Colonic mucosa (tissue), 4 donors: ENCODE measurements at regions not wholly inside any gene's neighbourhood (a gene's known extent, or its start where the extent isn't known, plus 50 kb on each side); places are given as distances from the start of the nearest gene placed in this dataset.

ENCODE experiments used
- DNase-seq: peaks from one replicate; pipeline ENCODE4 v3.0.0-alpha.2; 2020
- H3K27ac ChIP-seq: fragments of 200-600 bp; one replicate; pipeline ENCODE4 v1.8.0; 2021
- H3K27me3 ChIP-seq: fragments of 200-600 bp; one replicate; pipeline ENCODE4 v1.8.0; 2021
- H3K36me3 ChIP-seq: fragments of 200-600 bp; one replicate; pipeline ENCODE4 v1.8.0; 2021
- H3K4me1 ChIP-seq: fragments of 200-600 bp; one replicate; pipeline ENCODE4 v1.8.0; 2021; ENCODE audit warnings: mild to moderate bottlenecking
- H3K4me3 ChIP-seq: fragments of 200-600 bp; one replicate; pipeline ENCODE4 v1.8.0; 2021
- H3K9ac ChIP-seq, 2 donors: one replicate each; pipeline ENCODE4 v1.7.0; 2013; ENCODE audit warnings: control low read depth in 2 of 2, low read depth in 2 of 2, low read length in 2 of 2
- H3K9me3 ChIP-seq: fragments of 200-600 bp; one replicate; pipeline ENCODE4 v1.8.0; 2021
- CTCF ChIP-seq: fragments of 200-600 bp; IDR thresholded peaks from one replicate; pipeline ENCODE4 v1.8.0; 2022; ENCODE audit warnings: antibody characterized with exemption, mild to moderate bottlenecking
- intact Hi-C: fragments of 100-400 bp; cut with DNase I; formaldehyde crosslinking; loops from one replicate; pipeline ENCODE4 v1.14.1; 2022
- donor health status: healthy.
- donor health status: DM: no; HTN: no; CAD: no.
- donor health status: DM: no; HTN: no; CAD: no.

- no peaks in the 10 kb centered on the region for H3K36me3 ChIP-seq
- intact Hi-C loops, result no loop called here
Measured at GRCh38 chr6:122859676-122860075, 70.6 kb downstream of the SMPDL3A start.

GRCh38 chr6:122861594-122861993 is 72.5 kb downstream of the SMPDL3A start:
- H3K4me1 ChIP-seq, result no peaks in the 10 kb centered on the region
- intact Hi-C loops, result no loop called here
- no peak for TF ChIP-seq CTCF

More at GRCh38 chr6:122859676-122860075, 70.6 kb downstream of the SMPDL3A start:
- Histone ChIP-seq H3K9ac (no peak overlapping the region), H3K4me1 (no peaks in the 10 kb centered on the region), H3K4me3 (no peak overlapping the region), H3K27ac (no peak overlapping the region), H3K9me3 (no peaks in the 10 kb centered on the region), H3K27me3 (no peaks in the 10 kb centered on the region)
- no peak for DNase-seq
- TF ChIP-seq CTCF, result no peak

GRCh38 chr6:122868137-122868536 is 79.1 kb downstream of the SMPDL3A start:
- DNase-seq, result no peak
- H3K9me3 ChIP-seq, result no peaks in the 10 kb centered on the region
- intact Hi-C loops, result no loop called here
- no peak for TF ChIP-seq CTCF
- H3K9ac ChIP-seq, result no peak overlapping the region
- no peaks in the 10 kb centered on the region for H3K36me3 ChIP-seq
- H3K27ac ChIP-seq, result no peak overlapping the region
- H3K27me3 ChIP-seq, result no peaks in the 10 kb centered on the region
- no peaks in the 10 kb centered on the region for H3K4me1 ChIP-seq
- H3K4me3 ChIP-seq, result no peak overlapping the region

More at GRCh38 chr6:122861594-122861993, 72.5 kb downstream of the SMPDL3A start:
- Histone ChIP-seq H3K36me3 (no peaks in the 10 kb centered on the region), H3K9ac (no peak overlapping the region), H3K27ac (no peak overlapping the region), H3K9me3 (no peaks in the 10 kb centered on the region), H3K4me3 (no peak overlapping the region), H3K27me3 (no peaks in the 10 kb centered on the region)
- no peak for DNase-seq

- DNase-seq, result peak; percentile 24
Measured at GRCh38 chr6:122869437-122870024, 80.5 kb downstream of the SMPDL3A start.

GRCh38 chr6:122871079-122871478 is 82.0 kb downstream of the SMPDL3A start:
- Histone ChIP-seq H3K9ac (no peak overlapping the region), H3K27me3 (no peaks in the 10 kb centered on the region), H3K27ac (no peak overlapping the region), H3K9me3 (no peaks in the 10 kb centered on the region), H3K4me3 (no peak overlapping the region), H3K4me1 (no peaks in the 10 kb centered on the region), H3K36me3 (no peaks in the 10 kb centered on the region)
- intact Hi-C loops, result loop anchor here (5.0 kb wide), 1 partner anchor 441 kb away; no protein-coding TSS in a partner anchor
- TF ChIP-seq CTCF, result no peak
- no peak for DNase-seq

More at GRCh38 chr6:122869437-122870024, 80.5 kb downstream of the SMPDL3A start:
- H3K27me3 ChIP-seq, result no peaks in the 10 kb centered on the region
- no peaks in the 10 kb centered on the region for H3K36me3 ChIP-seq
- intact Hi-C loops, result loop anchor here (5.0 kb wide), 1 partner anchor 443 kb away; no protein-coding TSS in a partner anchor
- no peaks in the 10 kb centered on the region for H3K4me1 ChIP-seq
- H3K9me3 ChIP-seq, result no peaks in the 10 kb centered on the region
- no peak overlapping the region for H3K4me3 ChIP-seq
- no peak overlapping the region for H3K9ac ChIP-seq
- TF ChIP-seq CTCF, result peak; percentile 52
- H3K27ac ChIP-seq, result no peak overlapping the region
